ENCODE measurements at regions not wholly inside any gene's neighbourhood (a gene's known extent, or its start where the extent isn't known, plus 50 kb on each side); places are given as distances from the start of the nearest gene placed in this dataset.

DNA sequence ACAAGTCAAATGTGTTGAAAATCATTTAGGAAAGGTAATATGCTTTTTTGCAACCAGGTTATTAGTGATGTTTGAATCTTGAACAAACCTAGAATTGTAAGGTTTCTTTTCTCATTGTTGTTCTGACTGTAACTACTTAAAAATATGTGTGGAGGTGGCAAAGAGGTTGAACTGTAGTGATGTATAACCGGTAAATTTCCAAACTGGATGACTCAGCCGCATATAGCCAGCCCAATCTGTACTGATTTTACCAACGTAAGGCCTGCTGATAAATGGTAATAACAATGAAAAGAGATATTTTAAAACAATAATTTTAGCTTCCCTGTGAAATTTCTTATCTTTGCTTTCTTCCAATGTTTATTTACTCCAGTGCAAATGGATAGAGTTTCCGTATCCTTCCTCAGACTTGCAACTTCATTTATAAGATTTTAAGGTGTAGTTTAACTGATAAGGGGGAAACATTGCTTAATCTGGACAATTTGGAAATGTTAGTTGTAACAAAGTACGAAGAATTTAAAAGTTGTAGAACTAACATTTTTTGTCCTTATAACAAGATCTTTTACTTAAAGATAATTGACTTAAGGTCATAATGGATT is 1170.4 kb upstream of the ZEB2 start:
- intact Hi-C loops (cut with DNase I) = no loop called here
- DNase-seq = no peak

DNA sequence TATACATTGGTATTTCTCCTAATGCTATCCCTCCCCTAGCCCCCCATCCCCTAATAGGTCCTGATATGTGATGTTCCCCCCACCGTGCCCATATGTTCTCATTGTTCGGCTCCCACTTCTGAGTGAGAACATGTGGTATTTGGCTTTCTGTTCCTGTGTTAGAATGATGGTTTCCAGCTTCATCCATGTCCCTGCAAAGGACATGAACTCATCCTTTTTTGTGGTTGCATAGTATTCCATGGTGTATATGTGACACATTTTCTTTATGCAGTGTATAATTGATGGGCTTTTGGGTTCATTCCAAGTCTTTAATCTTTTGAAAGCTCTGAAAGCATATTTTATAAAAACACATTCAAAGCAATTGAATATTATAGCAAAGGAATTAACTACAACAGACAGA is 1169.4 kb upstream of the ZEB2 start:
- no peak for DNase-seq
- intact Hi-C loops (cut with DNase I) = no loop called here

DNA sequence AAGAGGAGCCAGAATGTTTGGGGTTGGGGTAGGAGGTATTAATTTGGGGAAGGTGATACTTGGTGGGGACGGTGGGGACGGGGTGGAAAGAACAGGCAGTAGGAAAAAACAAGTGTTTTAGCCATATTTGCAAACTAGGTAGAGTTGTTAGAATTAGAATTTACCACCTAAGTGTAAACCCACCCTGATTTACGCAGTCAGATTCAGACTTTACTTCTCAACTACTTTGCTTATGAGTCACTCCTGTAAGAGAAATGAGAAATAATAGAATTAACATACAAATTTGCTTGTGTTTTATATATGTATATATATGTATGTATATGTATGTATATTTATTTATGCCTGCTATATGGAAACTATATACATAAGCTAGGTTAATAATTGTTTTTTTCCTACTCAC is 1168.2 kb upstream of the ZEB2 start:
- intact Hi-C loops (cut with DNase I) = no loop called here
- no peak for DNase-seq

DNA sequence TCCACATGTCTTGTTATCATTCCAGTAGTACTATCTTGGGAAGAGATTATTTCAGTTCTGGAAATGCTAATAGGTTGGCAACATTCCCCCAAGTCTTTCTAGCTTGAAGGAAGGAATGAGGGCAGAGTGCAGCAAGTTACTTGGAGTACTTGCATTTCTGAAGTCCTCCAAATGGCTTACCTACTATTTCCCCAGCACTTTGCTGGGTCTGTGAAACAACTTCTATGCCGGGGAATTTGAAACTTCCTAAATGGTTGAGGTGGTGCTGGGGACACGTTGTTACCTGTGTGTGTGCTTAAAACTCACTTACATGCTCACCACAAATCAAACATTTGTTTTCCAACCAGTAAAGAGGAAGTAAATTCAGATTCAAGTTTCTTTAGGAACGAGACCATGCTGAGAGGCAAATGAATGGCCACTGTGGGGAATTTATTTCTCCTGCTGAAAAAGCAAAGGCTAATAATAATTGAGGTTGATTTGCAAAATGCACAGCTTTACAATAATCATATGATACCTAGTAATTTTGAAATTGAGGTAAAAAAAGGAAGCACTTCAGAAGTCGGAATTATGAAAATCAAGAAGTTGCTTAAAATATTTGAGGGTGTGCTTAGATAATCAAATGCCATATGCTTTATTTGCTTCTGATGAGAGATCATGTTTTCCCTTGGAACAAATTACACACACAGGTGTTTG is 1167.7 kb upstream of the ZEB2 start:
- intact Hi-C loops (cut with DNase I) = no loop called here
- DNase-seq = no peak

DNA sequence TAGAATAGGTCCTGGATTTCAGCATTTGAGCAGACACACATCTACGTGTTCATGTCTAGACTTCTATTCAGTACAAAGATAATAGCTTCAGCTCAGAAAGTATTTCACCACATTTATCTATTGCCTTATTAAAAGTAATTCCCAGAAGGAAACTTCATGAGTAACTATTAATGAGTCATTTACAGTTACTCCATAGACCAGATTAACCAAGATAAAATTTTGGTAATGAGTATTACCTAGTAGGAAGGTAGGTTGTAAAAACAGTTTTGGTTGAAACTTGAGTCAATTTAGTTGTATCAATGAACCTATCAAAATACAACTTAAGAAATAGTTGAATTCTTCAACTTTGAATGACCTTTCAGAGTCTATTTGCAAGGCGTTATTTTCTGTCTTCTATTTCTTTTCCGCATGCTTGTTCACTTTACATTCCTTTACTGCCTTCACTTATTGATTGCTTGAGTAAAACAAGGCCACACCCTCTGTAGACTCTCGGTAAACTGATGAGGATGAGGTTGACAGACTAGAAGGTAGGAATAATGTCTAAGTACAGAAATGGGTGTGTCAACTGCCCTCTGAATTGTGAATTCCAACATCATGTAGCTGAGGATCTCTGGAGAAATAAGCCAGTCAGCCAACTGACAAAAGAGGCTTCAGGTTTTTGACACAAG is 1165.6 kb upstream of the ZEB2 start:
- intact Hi-C loops (cut with DNase I) = no loop called here
- DNase-seq = no peak

DNA sequence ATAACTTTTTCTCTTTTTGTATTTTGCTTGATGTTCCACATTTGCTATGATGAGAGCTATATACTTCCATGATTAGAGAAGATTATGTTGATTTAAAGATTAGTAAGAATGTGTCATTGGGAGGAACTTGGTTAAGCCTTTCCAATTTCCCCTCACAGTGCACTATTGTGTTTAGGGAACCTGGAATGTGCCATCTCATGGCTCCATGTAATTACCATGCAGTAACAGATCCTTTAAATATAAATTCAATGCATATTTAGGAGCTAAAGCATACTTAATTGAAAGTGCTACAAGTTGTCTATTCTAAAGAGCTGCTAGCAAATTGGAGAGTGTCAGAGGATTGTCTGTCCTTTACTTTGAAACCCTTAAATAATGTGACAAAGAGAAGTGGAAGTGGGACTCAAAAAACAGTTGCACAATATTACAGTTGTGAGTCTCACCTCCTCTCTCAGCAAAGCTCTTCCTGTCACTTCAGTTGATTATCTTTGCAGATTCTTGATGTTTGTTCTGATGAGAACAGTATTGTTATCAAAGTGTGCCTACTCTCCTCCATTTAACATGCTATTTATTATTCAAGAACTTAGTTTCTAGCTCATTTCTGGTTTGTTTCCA is 1162.7 kb upstream of the ZEB2 start:
- DNase-seq = no peak
- intact Hi-C loops (cut with DNase I) = no loop called here

DNA sequence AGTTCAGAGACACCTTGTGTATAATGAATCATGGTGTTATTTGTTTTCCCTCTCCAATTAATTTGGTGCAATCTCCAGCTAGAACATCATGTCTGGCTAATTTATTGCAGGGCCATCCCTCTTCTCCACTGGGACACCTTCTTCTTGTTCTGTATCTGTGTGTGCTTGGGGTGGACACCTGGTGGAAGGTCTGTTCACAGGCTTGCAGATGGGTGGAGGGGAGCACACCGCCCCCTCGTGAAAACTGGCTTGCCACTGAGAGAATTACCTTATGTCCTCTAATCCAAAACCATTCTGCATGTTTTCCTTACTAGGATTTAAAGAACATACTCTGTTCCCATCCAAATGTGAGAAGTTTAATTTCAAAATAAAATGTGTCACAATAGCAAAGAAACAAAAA is 1160.4 kb upstream of the ZEB2 start:
- DNase-seq = no peak
- intact Hi-C loops (cut with DNase I) = no loop called here

DNA sequence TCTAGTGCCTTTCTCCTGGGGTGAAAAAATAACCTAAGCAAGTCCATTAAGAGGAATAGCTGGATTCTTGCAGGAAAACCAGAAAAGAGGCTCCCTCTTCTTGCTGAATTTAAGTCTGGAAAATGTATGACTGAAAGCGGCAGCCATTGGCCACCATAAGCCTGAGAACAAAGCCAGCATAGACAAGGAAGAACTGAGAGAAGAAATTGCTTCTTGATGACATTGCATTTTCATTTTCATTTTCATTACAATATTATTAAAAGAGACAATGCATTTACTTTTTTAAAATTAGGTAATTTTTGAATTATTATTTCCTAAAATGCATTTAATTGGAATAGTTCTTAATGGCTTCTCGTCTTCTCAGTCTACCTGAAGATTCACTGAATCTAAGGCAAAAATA is 1157.5 kb upstream of the ZEB2 start:
- no peak for DNase-seq
- intact Hi-C loops (cut with DNase I) = no loop called here

DNA sequence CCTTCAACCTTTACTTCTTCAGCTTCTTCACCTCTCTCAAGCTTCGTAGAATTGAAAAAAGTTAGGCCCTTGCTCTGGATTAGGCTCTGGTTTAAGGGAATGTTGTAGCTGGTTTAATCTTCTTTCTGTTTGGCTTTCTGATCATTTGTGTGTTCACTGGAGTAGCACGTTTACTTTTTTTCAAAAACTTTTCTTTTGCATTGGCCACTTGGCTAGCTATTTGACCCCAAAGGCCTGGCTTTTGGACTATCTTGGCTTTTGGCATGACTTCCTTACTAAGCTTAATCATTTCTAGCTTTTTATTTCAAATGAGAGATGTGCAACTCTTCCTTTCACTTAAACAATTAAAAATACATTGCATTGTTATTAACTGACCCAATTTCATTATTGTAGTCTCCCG is 1154.8 kb upstream of the ZEB2 start:
- intact Hi-C loops (cut with DNase I) = no loop called here
- DNase-seq = no peak

DNA sequence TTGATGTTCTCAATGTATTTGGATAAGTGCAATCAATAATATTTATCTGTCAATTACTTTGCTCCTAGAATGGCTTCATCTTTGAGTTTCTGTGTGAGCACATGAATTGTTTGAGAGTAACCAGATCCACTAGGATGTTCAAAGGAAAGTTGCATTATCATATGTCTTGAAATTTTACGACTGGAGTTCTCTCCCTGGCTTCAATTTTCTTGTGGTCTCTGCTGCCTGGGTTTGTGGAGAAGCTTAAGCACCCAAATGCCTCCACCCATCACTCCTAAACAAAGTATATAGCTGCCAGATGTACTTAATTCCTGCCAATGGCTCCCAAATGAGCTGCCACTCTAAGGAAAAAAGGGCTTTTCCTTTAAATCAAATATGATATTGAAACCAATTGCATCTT is 1149.4 kb upstream of the ZEB2 start:
- no peak for DNase-seq
- intact Hi-C loops (cut with DNase I) = no loop called here

DNA sequence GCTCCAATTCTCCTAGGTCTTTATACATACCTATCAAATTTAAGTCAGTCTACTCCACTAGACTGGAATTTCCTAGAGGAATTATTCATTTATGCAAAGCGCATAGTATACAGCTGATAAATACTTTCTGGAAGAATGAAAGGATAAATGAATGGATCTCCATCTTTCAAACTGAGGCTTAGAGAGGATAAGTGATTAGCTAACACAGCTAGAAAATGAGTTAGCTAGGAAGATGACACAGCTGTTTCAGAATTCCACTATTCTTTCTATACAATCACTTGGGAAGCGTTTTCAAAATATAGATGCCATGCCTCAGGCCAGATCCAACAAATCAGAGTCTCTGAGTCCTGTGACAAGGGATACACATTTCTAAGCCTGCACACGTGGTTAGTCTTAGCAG is 1146.6 kb upstream of the ZEB2 start:
- no peak for DNase-seq
- intact Hi-C loops (cut with DNase I) = no loop called here

DNA sequence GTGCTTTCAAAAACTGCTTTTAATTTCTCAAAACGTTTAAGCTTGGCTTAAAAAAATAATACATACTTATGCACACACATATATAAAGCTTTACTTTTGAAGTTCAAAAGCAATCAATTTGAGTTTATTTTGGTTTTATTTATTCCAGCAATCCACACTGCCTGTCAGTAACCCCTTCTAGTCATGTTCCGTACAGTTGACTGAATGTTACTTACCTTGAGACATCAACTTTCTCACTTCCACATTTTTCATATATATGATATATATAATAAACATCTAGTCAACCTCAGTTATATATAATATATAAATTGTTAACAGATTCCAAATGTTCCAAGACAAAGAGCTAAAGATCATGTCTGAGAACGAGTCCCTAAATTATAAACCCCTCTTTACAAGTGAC is 1137.3 kb upstream of the ZEB2 start:
- DNase-seq = no peak
- intact Hi-C loops (cut with DNase I) = no loop called here

DNA sequence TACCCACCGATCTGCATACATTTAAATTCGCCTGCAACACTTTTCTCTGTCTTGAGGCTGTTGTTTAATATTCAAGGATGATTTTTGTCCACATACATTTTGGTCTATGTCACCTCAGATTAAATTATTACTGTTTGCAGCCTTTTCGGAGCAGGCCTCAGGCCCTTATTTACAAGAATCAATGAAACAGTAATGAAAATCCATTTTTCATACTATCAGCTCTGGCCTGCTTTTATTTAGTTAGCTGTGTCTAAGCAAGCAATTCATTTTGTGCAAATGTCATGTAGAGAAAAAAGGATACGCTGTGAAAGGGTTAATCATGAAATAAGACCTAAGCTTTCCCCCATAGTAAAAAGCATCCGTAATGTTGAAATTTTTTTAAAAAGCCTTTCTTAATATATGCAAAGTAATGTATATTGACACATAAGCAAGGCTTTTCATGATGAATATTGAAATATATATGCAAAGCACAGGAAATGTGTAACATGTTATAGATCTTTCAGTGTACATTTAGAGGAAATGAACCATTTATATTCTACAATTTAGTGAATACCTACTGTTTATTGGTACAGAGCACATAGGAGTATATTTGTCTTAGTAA is 1135.3 kb upstream of the ZEB2 start:
- no peak for DNase-seq
- intact Hi-C loops (cut with DNase I) = no loop called here

DNA sequence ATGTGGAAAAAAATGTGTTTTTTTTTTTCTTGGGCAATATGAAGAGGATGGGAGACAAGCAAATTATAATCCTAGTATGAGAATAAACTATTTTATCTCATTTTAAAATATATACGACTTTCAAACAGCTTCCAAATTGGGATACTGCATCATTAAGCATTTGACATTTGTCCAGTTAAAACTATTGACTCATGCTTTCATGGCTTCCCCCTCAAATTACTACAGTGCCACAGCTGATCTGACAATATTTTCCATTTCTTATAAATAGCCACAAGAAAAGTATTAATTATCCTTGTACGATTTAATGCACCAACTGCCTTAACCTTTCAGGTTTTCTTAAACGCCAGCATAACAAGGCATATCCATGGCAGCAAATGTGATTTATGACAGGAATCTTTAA is 1134.8 kb upstream of the ZEB2 start:
- intact Hi-C loops (cut with DNase I) = no loop called here
- no peak for DNase-seq

DNA sequence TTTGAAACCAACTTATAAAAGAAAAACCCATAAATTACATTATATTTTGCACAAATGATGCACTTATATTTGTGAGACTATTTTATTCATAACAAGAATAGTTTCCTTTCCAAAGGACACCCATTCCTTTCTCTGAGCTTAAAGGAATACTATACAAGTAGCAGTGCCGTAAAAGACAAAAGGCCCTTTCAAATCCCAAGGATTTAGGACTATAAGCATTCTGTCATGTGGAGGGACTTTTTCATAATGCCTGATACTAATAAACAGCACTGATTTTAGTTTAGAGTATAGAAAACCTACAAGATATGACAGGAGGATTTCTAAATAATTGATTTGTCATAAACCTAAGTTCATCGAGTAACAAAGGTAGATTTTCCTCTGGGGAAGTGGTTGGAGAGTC is 1134.2 kb upstream of the ZEB2 start:
- no peak for DNase-seq
- intact Hi-C loops (cut with DNase I) = no loop called here

DNA sequence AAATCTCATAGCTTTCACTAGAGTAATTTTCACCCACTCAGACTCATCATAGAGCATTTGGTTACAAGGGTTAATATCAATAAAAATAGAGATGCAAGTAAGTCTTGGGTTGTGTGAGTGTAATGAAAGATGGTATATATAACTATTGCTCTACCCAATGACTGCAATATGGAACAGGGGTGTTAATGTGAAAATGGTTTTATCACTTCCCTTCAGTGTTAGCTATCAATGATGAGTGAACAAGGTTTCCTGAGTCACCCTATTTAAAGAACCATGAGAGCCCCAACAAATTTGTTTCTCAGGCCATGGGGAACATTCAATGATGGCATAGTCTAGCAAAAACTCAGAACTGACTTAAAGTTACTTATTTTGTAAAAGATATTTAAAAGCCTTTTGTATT is 1133.6 kb upstream of the ZEB2 start:
- intact Hi-C loops (cut with DNase I) = no loop called here
- DNase-seq = no peak

DNA sequence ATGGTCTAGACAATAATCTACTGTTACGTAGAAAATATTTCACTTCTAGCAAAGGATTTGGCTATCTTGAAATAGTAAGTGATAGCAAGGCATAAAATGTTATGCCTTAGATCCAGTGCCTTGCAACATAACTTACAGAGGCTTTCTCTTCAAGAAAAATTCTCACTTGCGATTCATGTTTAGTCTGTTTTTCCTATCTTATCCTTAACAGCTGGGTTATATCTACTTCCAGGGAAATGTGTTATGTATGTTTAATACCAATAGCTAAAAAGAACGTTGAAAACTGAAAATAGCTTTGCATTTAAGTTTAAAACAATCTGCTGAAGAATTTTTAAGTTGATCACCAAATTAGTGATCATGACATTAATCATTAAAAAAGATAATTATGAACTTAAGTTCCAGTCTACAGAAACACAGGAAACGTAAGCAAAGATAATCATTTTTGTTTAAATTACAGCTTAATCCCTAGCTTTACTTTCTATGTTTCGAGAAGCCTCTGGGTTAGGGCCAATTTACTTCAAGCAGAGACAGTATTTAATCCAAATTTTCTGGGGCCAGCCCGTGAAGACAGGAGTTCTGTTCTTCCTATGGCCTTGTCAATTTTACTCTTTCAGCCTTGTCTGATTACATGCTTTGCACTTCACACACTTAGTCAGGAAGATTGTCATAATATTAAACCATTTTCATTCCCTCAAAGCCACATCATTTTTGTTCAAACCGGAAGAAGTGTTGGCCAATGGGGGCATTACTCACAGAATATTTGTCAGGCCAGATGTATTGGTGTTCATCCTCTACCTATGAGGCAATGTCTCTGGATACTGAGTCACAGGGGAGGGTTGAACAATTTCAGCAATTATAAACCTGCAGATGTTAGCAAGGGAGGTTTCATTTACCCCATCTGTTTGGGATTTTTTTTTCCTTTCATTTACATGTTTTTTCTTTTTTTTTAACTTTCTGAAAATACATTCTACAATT is 1132.9 kb upstream of the ZEB2 start:
- DNase-seq = no peak
- intact Hi-C loops (cut with DNase I) = no loop called here

DNA sequence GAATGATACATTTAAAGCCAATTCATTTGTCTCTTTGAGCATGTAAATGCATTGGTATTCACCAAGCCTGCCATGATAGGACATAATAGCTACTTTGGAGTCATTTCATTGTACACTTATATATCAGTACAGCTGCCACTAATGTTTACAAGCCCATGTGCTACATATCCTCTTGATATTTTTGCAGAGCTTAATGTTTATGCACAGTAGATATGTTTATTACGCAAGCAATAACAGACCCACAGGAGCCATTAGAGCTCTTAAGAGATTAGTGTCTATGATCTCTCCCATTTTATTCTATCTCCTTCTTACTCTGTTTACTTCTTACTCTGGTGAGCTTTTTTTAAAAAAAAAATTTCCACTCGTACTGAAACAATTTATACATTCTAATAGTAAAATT is 1132.1 kb upstream of the ZEB2 start:
- intact Hi-C loops (cut with DNase I) = no loop called here
- DNase-seq = no peak

DNA sequence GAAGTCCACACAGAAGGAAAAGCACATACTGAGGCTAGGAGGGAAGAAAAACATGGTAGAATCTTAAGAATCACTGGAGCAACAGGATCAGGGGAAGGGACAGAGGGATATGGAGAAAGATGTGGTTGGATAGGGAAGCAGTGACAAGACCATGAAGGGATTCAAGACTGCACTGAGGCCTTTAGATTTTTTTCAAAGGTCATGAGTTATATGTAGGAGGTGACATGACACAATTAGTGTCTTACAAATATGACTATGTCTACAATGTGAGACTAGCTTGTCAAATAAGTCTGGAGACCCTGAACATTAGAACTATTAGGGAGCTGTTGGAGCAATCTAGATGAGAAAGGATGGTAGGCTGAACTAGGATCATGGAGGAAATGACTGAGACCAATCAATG is 1130.3 kb upstream of the ZEB2 start:
- intact Hi-C loops (cut with DNase I) = no loop called here
- no peak for DNase-seq

All from head of caudate nucleus (tissue), 42 donors.